ENCODE measurements at regions not wholly inside any gene's neighbourhood (a gene's known extent, or its start where the extent isn't known, plus 50 kb on each side); places are given as distances from the start of the nearest gene placed in this dataset.

GRCh38 chr16:6204945-6205344 lies 1107.3 kb upstream of the EEF2KMT start:
- DNase-seq = no peak
- no peak overlapping the region for H3K4me3 ChIP-seq
- peaks cover 0 to 25% (median 4%) of the 10 kb centered on the region in 8 donors for H3K9me3 ChIP-seq
- H3K27me3 ChIP-seq (replicated peaks in 1 of 7) = no peaks in the 10 kb centered on the region
- no peaks in the 10 kb centered on the region for H3K36me3 ChIP-seq
- TF ChIP-seq POLR2A (IDR thresholded peaks at IDR 0.05) (no peak), POLR2AphosphoS5 (IDR thresholded peaks at IDR 0.05) (no peak), CTCF (IDR thresholded peaks at IDR 0.05 in 8 of 11, conservative IDR thresholded peaks at IDR 0.05 in 3 of 11) (no peak)
- no peak overlapping the region for H3K27ac ChIP-seq
- intact Hi-C loops (cut with DNase I; ENCODE audit: low total_unique reads) = no loop called here
- no peaks in the 10 kb centered on the region for H3K4me1 ChIP-seq
- WGBS, 5 donors = 83 to 93% (median 86%) methylated on average over 2 of the region's 2 CpGs

DNA sequence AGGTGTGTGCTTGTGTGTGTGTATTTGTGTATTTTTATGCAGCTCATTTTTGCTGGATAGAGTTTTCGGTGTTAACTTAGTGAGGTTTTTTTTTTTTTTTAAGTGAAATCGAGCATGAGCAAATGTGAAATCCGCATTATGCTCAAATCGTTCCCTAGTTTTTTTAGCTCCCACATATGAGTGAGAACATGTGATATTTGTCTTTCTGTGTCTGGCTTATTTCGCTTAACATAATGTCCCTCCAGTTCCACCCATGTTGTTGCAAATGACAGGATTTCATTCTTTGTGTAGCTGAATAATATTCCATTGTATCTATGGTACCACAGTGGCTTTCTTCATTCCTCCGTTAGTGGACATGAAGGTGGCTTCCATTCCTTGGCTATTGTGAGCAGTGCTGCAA lies 1103.3 kb upstream of the EEF2KMT start:
- Histone ChIP-seq H3K4me3 (no peak overlapping the region), H3K27ac (no peak overlapping the region), H3K9me3 (peaks cover 0 to 23% (median 4%) of the 10 kb centered on the region in 8 donors), H3K36me3 (no peaks in the 10 kb centered on the region), H3K4me1 (no peaks in the 10 kb centered on the region), H3K27me3 (replicated peaks in 1 of 7) (no peaks in the 10 kb centered on the region)
- no peak for DNase-seq
- intact Hi-C loops (cut with DNase I; ENCODE audit: low total_unique reads) = no loop called here
- TF ChIP-seq CTCF (IDR thresholded peaks at IDR 0.05 in 8 of 11, conservative IDR thresholded peaks at IDR 0.05 in 3 of 11) (no peak), POLR2A (IDR thresholded peaks at IDR 0.05) (no peak)
- 77 to 93% (median 88%) methylated on average over 6 of the region's 6 CpGs for WGBS, 5 donors

DNA sequence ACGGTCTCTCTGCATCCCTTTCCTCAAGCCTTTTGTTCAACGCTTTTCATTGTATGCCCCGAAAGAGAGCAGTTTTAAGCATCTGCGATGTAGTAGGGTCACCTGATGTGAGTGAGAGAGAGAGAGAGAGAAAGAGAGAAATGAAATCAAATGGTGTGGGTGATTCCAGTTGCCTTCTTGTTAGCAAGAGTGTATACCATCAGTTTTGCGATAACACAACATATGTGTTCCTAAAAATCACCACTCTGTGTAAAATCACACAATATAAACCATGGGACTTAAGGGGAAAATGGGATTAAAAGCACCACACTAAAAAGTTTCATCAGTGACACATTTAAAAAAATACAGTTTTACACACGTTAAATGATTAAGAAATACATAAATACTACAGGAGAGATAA lies 1102.7 kb upstream of the EEF2KMT start:
- WGBS, 5 donors = 85 to 90% (median 87%) methylated on average over 6 of the region's 6 CpGs
- H3K4me3 ChIP-seq = no peak overlapping the region
- no peak for DNase-seq
- no peaks in the 10 kb centered on the region for H3K4me1 ChIP-seq
- TF ChIP-seq POLR2A (IDR thresholded peaks at IDR 0.05) (no peak), POLR2AphosphoS5 (IDR thresholded peaks at IDR 0.05) (no peak), CTCF (IDR thresholded peaks at IDR 0.05 in 8 of 11, conservative IDR thresholded peaks at IDR 0.05 in 3 of 11) (no peak)
- no peaks in the 10 kb centered on the region for H3K27me3 ChIP-seq (replicated peaks in 1 of 7)
- no peak overlapping the region for H3K27ac ChIP-seq
- H3K36me3 ChIP-seq = no peaks in the 10 kb centered on the region
- H3K9me3 ChIP-seq = peaks cover 0 to 23% (median 4%) of the 10 kb centered on the region in 8 donors
- intact Hi-C loops (cut with DNase I; ENCODE audit: low total_unique reads) = no loop called here

- Histone ChIP-seq H3K27ac (no peak overlapping the region), H3K4me1 (no peaks in the 10 kb centered on the region), H3K4me3 (no peak overlapping the region), H3K9me3 (peaks cover 0 to 33% (median 2%) of the 10 kb centered on the region in 8 donors), H3K27me3 (replicated peaks in 1 of 7) (no peaks in the 10 kb centered on the region), H3K36me3 (no peaks in the 10 kb centered on the region)
- 5 to 12% (median 11%) methylated on average over 2 of the region's 2 CpGs for WGBS, 5 donors
- no peak for DNase-seq
- intact Hi-C loops (cut with DNase I; ENCODE audit: low total_unique reads) = no loop called here
- TF ChIP-seq CTCF (IDR thresholded peaks at IDR 0.05 in 8 of 11, conservative IDR thresholded peaks at IDR 0.05 in 3 of 11) = no peak
- TF ChIP-seq POLR2AphosphoS5 (IDR thresholded peaks at IDR 0.05) = no peak
- TF ChIP-seq POLR2A (IDR thresholded peaks at IDR 0.05) = no peak
These were observed 1098.4 kb upstream of the EEF2KMT start for GRCh38 chr16:6195966-6196365.
